GM21367 (cell line): ENCODE measurements at regions not wholly inside any gene's neighbourhood (a gene's known extent, or its start where the extent isn't known, plus 50 kb on each side); places are given as distances from the start of the nearest gene placed in this dataset.

Source experiments
- ATAC-seq: cut with Tn5 transposase; IDR thresholded peaks from one replicate; pipeline ENCODE4 v1.9.1; 2021; ENCODE audit not compliant: unreplicated experiment

DNA sequence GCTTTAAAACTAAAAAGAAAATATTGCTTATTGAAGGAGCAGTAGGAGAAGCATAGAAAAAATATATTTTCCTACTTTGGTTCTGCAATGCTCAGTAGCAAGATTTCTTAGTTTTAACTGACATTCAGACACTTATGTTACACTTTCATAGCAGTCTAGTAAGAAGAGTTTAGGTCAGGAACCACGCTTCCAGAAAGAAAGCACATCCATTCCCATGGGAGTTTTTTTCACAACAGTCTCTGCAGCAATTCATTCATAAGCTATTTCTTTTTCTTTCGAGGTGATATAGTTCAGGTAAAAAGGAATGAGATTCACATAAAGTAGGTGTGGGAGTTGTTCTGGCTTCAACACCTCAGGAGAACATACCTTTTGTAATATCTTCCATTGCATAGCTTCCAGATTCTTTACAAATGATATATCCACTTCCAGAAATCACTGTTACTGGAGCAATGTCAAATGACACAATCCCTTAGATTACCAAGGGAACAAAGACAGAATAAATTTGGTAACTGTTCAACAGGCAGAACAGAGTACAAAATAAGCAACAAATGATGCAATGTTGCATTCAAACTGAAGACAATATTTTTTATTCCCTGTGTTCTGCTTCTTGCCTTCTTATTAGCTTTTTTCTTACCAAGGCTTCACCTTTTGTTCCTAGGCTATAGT, 95.2 kb upstream of the GULP1 start:
- ATAC-seq: no peak

DNA sequence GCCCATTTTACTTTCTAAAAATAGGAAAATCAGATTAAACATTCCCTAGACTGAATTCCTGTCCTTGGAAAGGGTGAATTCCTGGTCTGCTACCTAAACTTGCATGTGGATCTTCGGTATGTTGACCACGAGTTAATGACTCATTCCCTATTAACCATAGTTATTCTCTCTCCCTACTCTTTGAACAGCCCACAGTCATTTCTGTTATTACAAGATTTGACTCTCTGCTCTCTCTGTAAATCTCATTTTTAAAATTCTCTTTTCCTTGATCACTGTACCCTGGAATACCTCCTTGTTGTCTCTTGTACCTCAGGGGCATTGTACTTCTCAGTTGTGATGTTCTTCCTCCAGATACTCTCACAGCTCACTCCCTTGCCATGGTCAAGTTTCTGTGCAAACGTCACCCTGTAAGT, 92.0 kb upstream of the GULP1 start:
- ATAC-seq: no peak

DNA sequence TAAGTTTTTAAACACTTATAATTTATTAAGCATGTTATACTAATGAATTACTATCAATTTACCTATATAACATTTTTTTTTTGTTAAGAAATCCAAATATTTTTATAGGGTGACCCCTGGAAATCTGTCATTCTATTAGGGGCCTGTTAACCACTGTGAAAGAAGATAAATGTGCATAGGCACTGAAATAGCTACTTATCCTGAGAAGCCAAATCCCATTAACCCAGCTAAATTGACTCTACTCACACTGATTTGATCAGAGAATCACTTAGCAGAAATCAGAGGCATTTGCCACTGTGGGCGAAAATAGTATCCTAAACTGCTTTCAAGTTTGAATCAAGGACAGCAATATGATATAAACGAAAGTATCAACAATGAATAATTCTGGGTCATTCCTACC, 90.0 kb upstream of the GULP1 start:
- no peak for ATAC-seq

DNA sequence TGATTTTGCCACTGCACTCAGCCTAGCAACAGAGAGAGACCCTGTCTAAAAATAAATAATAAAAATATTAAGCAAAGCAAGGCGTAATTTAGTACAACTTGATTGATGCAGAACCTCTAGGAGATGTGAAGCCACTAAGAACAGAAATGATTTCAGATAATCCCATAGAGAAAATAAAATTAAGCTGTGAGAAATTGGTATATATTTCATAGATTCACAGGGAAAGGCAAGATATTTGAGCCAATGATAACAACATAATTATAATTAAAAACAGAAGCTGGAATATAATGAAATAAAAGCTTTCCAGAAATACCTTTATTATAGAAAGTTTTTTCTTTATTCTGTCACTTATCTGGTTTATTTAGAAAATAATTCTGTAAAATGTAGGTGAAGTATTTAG, 88.9 kb upstream of the GULP1 start:
- ATAC-seq: no peak

DNA sequence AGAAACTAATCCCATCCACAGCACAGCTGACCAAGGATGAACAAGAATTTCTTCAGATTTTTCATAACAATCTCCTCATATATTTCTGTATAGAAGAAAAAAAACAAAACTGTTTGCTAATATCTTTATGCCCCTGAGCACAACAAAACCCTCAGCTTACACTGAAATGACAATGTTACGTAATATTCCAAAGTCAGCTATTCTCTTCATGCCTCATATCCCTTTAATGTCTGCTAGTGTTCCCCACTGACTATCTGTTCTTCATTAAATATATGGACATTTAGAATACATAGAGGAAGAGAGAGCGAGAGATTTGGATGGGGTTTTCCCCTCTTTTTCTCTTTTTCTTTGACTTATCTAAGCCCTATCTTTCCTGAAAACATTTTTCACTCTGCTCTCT, 87.9 kb upstream of the GULP1 start:
- ATAC-seq: no peak

DNA sequence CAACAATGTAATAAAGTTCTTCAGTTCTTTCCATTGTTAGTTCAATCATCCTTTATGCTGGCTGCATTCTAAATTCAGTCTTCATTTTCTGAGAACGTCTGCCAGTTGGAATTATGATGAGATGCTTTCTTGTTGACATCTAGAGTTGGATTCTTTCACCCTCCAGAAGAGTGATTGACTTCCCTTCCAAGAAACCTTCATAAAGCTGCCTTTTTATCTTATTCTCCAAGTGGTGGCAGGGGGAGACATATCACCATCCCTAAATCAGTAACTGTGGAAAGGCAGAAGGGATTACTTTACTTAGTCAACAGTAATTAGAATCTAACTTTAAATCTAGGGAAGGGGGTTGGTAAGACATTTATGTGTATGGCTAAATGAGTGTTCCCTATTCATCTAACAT, 86.8 kb upstream of the GULP1 start:
- ATAC-seq: no peak

DNA sequence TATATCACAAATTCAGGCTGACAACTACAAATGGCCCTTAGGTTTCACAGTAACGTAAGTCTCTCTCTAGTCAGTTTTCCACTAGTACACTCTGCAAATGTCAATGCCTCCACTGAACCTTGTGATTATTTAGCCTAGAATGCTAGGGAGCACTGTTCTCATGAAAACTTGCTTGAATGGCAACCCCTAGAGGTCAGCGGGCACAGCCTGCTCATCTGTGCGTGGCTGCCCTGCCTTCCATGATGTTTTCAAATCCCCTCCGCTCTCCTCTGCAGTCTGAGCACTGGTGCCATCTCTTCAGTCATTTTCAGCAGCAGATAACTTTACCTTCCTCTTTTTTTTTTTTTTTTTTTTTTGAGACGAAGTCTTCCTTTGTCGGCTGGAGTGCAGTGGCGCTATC, 84.1 kb upstream of the GULP1 start:
- no peak for ATAC-seq

DNA sequence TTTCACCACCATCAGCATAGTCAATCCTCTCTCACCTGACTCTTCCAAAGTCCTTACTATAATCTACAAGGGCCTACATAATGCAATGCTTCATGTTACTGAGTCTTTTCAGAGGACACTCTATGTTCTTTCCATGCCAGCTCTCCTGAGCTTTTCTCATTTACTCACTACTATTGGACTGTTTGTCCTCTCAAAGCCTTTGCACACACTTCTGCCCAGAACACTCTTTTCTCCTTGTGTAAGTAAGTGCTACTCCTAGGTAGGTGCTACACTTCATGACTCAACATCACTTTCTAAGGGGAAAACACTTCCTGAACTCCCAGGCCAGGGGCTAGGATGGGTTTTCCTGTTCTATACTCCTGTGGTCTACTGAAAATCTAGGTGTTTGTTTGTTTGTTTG, 82.5 kb upstream of the GULP1 start:
- ATAC-seq: no peak

DNA sequence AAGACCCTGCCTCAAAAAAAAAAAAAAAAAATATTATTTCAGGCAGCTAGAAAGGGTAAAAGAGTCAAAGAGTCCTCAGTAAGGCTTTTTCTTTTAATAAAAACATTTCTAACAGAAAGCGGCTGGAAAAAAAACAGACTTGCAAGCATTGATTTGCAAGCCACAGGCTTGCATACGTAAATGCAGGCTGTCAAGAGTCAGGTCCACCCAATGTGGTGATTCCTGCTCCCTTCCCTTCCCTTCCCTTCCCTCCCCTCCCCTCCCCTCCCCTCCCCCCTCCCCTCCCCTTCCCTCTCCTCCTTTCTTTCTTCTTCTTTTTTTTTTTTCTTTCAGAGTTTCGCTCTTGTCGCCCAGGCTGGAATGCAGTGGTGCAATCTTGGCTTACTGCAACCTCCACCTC, 74.4 kb upstream of the GULP1 start:
- ATAC-seq: no peak

DNA sequence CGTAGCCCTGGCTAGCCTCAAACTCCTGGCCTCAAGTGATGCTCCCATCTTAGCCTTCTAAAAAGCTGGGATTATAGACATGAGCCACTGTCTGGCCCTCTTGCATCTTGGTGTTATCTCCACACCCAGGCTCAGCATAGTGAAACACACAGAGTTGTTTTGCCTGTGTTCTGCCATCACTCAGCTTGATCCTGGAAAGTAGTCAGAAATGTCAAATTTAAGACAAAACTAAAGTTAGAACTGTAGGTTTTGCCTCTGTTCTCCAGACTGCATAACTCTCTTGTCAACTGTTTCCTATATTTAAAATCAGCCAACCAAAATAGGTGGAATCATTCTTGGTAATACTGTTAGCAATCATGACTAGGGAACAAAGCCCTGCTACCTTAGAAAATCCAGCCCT, 72.1 kb upstream of the GULP1 start:
- no peak for ATAC-seq

DNA sequence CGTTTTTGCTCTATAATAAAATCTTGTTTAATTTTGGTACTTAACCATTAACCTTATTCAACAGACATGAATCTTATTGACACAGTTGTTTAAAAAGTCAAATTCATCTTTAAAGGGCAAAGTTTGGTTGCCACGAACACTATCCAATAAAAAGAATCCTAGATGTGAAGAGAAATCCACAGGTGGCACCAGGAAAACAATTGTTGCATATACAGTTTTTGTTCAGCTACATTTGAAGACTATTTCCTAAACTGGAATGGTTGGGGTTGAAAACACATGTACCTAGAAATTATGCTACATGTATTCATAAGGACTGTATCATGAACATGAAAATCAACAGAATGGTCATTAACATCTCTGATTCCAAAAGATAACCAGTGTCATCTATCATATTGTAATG, 71.1 kb upstream of the GULP1 start:
- no peak for ATAC-seq

DNA sequence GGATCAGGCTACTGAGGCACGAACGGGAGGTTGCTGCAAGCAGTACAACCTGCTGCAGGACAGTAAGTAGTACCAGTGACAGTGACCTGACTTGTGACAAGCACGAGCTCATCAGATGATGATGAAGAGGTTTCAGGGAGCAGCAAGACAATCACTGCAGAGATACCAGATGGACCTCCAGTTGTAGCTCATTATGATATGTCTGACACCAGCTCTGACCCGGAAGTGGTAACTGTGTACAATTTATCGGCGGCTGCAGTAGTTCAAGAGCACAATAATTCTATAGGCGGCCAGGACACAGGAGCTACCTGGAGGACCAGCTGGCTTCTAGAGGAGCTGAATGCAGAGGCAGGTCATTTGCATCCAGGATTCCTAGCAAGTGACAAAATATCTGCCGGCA, 64.0 kb upstream of the GULP1 start:
- no peak for ATAC-seq

DNA sequence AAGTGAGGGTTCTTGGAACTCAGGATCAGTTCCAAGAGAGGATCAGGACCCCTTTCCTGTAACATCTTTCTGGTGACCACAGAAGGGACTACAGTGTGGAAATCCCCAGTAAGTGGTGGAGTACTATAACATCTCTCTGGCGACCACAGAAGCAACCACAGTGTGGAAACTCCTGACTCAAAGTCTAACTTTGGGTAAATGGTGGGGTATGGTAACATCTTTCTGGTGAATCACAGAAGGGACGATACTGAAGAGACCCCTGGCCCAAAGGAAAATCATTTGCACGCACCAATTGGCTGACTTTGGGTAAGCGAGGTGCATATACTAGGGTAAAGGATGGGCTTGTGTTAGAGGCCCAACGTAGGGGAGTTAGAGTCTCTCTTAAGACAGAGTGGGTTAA, 56.3 kb upstream of the GULP1 start:
- no peak for ATAC-seq

DNA sequence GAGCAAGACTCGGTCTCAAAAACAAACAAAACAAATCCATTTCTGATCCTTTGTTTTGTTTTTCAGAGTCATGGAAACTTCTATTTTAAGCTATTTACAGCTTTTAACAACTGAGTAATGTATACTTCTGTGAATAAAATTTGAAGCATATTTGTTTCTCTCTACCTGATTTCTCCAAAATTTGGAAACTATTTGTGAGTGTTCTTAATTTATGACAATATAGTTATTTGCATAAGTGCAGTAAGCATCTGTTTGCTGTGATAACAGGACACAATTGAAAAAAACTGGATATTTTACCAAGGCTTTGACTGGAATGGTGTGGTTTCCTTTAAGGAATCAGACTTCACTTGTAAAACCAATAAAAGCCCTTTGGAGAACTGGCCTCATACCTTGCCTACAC, 53.3 kb upstream of the GULP1 start:
- no peak for ATAC-seq
